ENCODE measurements at regions not wholly inside any gene's neighbourhood (a gene's known extent, or its start where the extent isn't known, plus 50 kb on each side); places are given as distances from the start of the nearest gene placed in this dataset.

DNA sequence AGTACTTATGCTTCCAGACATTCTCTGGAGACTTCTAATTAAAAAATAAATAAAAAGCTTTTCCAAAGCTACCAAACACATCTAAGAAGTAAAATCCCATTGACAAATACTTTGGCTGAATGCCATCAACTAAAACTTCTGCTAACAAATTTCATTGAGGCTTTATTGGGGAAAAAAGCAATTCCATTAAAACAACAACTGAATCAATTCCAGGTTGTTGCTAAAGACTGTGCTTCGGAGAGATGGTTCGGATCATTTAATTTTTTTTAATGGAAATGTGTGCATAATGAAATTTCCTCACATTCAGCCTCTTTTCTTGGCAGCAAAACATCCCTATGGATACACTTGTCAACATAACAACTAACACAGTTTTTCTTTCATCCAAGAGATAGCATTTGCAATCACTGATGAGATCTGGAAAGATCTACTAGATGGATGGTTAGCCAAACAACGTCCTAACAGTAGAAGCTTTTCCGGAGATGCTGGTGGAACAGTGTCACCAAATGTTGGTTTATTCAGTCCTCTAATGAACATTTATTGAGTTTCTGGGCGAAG, 446.1 kb upstream of the FAM98A start:
- no peak overlapping the region for H3K4me3 ChIP-seq (ENCODE audit: control insufficient read depth, low read depth, low read length)

GRCh38 chr2:34037886-34038285, 438.8 kb upstream of the FAM98A start:
- TF ChIP-seq, protein P1, sequence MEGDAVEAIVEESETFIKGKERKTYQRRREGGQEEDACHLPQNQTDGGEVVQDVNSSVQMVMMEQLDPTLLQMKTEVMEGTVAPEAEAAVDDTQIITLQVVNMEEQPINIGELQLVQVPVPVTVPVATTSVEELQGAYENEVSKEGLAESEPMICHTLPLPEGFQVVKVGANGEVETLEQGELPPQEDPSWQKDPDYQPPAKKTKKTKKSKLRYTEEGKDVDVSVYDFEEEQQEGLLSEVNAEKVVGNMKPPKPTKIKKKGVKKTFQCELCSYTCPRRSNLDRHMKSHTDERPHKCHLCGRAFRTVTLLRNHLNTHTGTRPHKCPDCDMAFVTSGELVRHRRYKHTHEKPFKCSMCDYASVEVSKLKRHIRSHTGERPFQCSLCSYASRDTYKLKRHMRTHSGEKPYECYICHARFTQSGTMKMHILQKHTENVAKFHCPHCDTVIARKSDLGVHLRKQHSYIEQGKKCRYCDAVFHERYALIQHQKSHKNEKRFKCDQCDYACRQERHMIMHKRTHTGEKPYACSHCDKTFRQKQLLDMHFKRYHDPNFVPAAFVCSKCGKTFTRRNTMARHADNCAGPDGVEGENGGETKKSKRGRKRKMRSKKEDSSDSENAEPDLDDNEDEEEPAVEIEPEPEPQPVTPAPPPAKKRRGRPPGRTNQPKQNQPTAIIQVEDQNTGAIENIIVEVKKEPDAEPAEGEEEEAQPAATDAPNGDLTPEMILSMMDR (conservative IDR thresholded peaks at IDR 0.05; ENCODE audit: control insufficient read depth, insufficient read depth, low read depth, low read length), result no peak
- no peak overlapping the region for H3K4me3 ChIP-seq (ENCODE audit: control insufficient read depth, low read depth, low read length)
- DNase-seq (ENCODE audit: low read depth), result no peak

More for the DNA sequence above, 446.1 kb upstream of the FAM98A start:
- TF ChIP-seq, protein P1 (conservative IDR thresholded peaks at IDR 0.05; ENCODE audit: control insufficient read depth, insufficient read depth, low read depth, low read length), result no peak
- no peak for DNase-seq (ENCODE audit: low read depth)

DNA sequence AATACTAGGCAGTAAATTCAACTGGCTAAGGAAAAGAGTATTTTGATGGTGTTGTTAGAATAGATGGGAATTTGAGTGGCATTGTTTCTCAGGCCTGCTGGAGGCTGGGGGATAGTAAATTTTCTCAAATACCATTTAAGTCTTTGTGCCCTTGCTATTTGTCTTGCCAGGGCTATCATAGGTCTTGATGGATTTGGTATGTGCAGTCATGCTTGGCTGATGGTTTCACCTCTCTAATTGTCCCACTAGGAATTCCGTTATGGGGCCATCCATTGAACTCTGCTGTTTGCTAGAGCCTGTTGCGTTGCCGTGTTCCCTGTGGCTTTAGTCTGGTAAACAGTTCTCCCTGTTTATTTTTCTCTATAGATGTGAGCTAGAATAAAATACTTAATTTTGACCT, 438.1 kb upstream of the FAM98A start:
- no peak overlapping the region for H3K4me3 ChIP-seq (ENCODE audit: control insufficient read depth, low read depth, low read length)
- TF ChIP-seq, protein P1 (conservative IDR thresholded peaks at IDR 0.05; ENCODE audit: control insufficient read depth, insufficient read depth, low read depth, low read length), result no peak
- no peak for DNase-seq (ENCODE audit: low read depth)

GRCh38 chr2:34031097-34031496, 432.0 kb upstream of the FAM98A start:
- TF ChIP-seq, protein P1 (conservative IDR thresholded peaks at IDR 0.05; ENCODE audit: control insufficient read depth, insufficient read depth, low read depth, low read length), result no peak
- no peak overlapping the region for H3K4me3 ChIP-seq (ENCODE audit: control insufficient read depth, low read depth, low read length)
- DNase-seq (ENCODE audit: low read depth), result no peak

DNA sequence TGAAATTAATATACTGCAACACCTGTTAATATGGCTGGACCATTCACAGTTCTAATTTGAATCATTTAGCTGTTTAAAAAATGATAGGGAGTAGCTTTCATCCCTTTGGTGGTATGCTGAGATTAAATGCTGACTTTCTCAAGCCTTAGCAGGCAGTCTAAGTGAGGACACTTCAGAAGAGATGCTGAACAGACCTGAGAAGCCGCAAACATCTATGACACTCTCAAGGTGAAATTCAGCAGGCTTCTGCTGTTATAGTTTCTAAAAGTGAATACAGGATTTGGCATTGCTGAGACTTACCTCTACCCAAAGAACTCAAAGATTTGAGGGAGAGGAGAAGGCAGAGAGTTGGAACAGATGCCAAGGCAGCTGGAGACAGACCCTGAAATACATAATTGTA, 431.2 kb upstream of the FAM98A start:
- TF ChIP-seq, protein P1 (conservative IDR thresholded peaks at IDR 0.05; ENCODE audit: control insufficient read depth, insufficient read depth, low read depth, low read length), result no peak
- H3K4me3 ChIP-seq (ENCODE audit: control insufficient read depth, low read depth, low read length), result no peak overlapping the region
- DNase-seq (ENCODE audit: low read depth), result no peak

- no peak overlapping the region for H3K4me3 ChIP-seq (ENCODE audit: control insufficient read depth, low read depth, low read length)
- TF ChIP-seq, protein P1 (conservative IDR thresholded peaks at IDR 0.05; ENCODE audit: control insufficient read depth, insufficient read depth, low read depth, low read length), result no peak
- DNase-seq (ENCODE audit: low read depth), result no peak
These were observed 430.0 kb upstream of the FAM98A start for GRCh38 chr2:34029073-34029472.

GRCh38 chr2:34025196-34025595, 426.1 kb upstream of the FAM98A start:
- H3K4me3 ChIP-seq (ENCODE audit: control insufficient read depth, low read depth, low read length), result no peak overlapping the region
- TF ChIP-seq, protein P1 (conservative IDR thresholded peaks at IDR 0.05; ENCODE audit: control insufficient read depth, insufficient read depth, low read depth, low read length), result no peak
- DNase-seq (ENCODE audit: low read depth), result no peak
